Neural cell (in vitro differentiated cells): ENCODE measurements at regions not wholly inside any gene's neighbourhood (a gene's known extent, or its start where the extent isn't known, plus 50 kb on each side); places are given as distances from the start of the nearest gene placed in this dataset.

ENCODE experiments used
- H2AFZ ChIP-seq: fragments of 200-600, 300-800 bp; sonication (generic), shearing (Covaris generic); 2 replicates; pipeline ENCODE4 v1.6.0; 2014; ENCODE audit warnings: low read depth, mild to moderate bottlenecking, antibody characterized with exemption, low read length, moderate library complexity
- H3F3A ChIP-seq: fragments of 200-600 bp; shearing (Covaris generic); 2 replicates; pipeline ENCODE4 v1.6.1; 2016; ENCODE audit warnings: mild to moderate bottlenecking, moderate library complexity, mixed read lengths, antibody characterized with exemption, low read length; ENCODE audit not compliant: insufficient read depth, poor library complexity, severe bottlenecking
- H3K27ac ChIP-seq: fragments of 200-600, 300-800 bp; sonication (generic), shearing (Covaris generic); 2 replicates; pipeline ENCODE4 v1.5.1; 2014; ENCODE audit warnings: mild to moderate bottlenecking, low read length, moderate library complexity
- H3K27me3 ChIP-seq: fragments of 300-800, 200-600 bp; sonication (generic), shearing (Covaris generic); 2 replicates; pipeline ENCODE4 v1.6.0; 2014; ENCODE audit warnings: mild to moderate bottlenecking, low read depth, low read length, moderate library complexity; ENCODE audit not compliant: insufficient read depth
- H3K36me3 ChIP-seq: fragments of 300-800, 200-600 bp; sonication (generic), shearing (Covaris generic); 2 replicates; pipeline ENCODE4 v1.5.1; 2014; ENCODE audit warnings: mild to moderate bottlenecking, antibody characterized with exemption, low read length, moderate library complexity; ENCODE audit not compliant: insufficient read depth
- H3K4me2 ChIP-seq: fragments of 300-800, 200-600 bp; sonication (generic), shearing (Covaris generic); 2 replicates; pipeline ENCODE4 v1.6.0; 2014; ENCODE audit warnings: mild to moderate bottlenecking, low read length
- H3K4me3 ChIP-seq: fragments of 300-800, 200-600 bp; sonication (generic), shearing (Covaris generic); 2 replicates; pipeline ENCODE4 v1.5.1; 2014; ENCODE audit warnings: mild to moderate bottlenecking, low read length, moderate library complexity
- H3K79me2 ChIP-seq: fragments of 200-600 bp; shearing (Covaris generic); replicated peaks from 2 replicates; pipeline ENCODE4 v1.6.0; 2014; ENCODE audit warnings: mild to moderate bottlenecking, low read length, moderate library complexity; ENCODE audit not compliant: insufficient read depth
- H3K9ac ChIP-seq: fragments of 300-800, 200-600 bp; sonication (generic), shearing (Covaris generic); 2 replicates; pipeline ENCODE4 v1.6.1; 2016; ENCODE audit warnings: mild to moderate bottlenecking, low read length, mixed read lengths
- H3K9me2 ChIP-seq: fragments of 200-600 bp; shearing (Covaris generic); 2 replicates; pipeline ENCODE4 v1.6.1; 2016; ENCODE audit warnings: mild to moderate bottlenecking, low read length, mixed read lengths; ENCODE audit not compliant: insufficient read depth
- H3K9me3 ChIP-seq: fragments of 200-600, 300-800 bp; sonication (generic), shearing (Covaris generic); 2 replicates; pipeline ENCODE4 v1.6.1; 2016; ENCODE audit warnings: mild to moderate bottlenecking, mixed run types, low read length, moderate library complexity, mixed read lengths
- H4K20me1 ChIP-seq: fragments of 200-600 bp; shearing (Covaris generic); 2 replicates; pipeline ENCODE4 v1.6.1; 2016; ENCODE audit warnings: mild to moderate bottlenecking, mixed run types; ENCODE audit not compliant: insufficient read depth
- EP300 ChIP-seq: fragments of 450-650 bp; conservative IDR thresholded peaks from 2 replicates; pipeline ENCODE4 v1.6.1; 2014; ENCODE audit warnings: antibody characterized with exemption, mild to moderate bottlenecking, moderate library complexity; ENCODE audit not compliant: poor library complexity, severe bottlenecking
- EZH2 ChIP-seq: fragments of 200-600, 300-800 bp; shearing (Covaris generic), sonication (generic); IDR thresholded peaks from 2 replicates; pipeline ENCODE4 v1.6.1; 2014; ENCODE audit warnings: antibody characterized with exemption, low read length, borderline replicate concordance, mild to moderate bottlenecking; ENCODE audit not compliant: insufficient read depth, poor library complexity, severe bottlenecking
- MXI1 ChIP-seq: fragments of 450-650 bp; conservative IDR thresholded peaks from 2 replicates; pipeline ENCODE4 v1.6.1; 2014; ENCODE audit warnings: antibody characterized with exemption, mild to moderate bottlenecking; ENCODE audit not compliant: poor library complexity, severe bottlenecking
- POLR2AphosphoS5 ChIP-seq: IDR thresholded peaks from 2 replicates; pipeline ENCODE4 v1.6.1; 2012
- RAD21 ChIP-seq: fragments of 450-650 bp; conservative IDR thresholded peaks from 2 replicates; pipeline ENCODE4 v1.6.1; 2014; ENCODE audit warnings: antibody characterized with exemption, mild to moderate bottlenecking, moderate library complexity
- SMC3 ChIP-seq: fragments of 450-650 bp; conservative IDR thresholded peaks from 2 replicates; pipeline ENCODE4 v1.6.1; 2014; ENCODE audit warnings: antibody characterized with exemption, mild to moderate bottlenecking, moderate library complexity; ENCODE audit not compliant: poor library complexity
- TAF1 ChIP-seq: IDR thresholded peaks from 2 replicates; pipeline ENCODE4 v1.6.1; 2012; ENCODE audit warnings: low read depth
- TF ChIP-seq, protein P1 (sequence below): IDR thresholded peaks from 2 replicates; pipeline ENCODE4 v1.6.1; 2012; ENCODE audit warnings: borderline replicate concordance
- TF ChIP-seq, protein P2 (sequence below): fragments of 450-650 bp; IDR thresholded peaks from 2 replicates; pipeline ENCODE4 v1.5.1; 2014; ENCODE audit warnings: antibody characterized with exemption, mild to moderate bottlenecking, moderate library complexity; ENCODE audit not compliant: poor library complexity, severe bottlenecking

DNA sequence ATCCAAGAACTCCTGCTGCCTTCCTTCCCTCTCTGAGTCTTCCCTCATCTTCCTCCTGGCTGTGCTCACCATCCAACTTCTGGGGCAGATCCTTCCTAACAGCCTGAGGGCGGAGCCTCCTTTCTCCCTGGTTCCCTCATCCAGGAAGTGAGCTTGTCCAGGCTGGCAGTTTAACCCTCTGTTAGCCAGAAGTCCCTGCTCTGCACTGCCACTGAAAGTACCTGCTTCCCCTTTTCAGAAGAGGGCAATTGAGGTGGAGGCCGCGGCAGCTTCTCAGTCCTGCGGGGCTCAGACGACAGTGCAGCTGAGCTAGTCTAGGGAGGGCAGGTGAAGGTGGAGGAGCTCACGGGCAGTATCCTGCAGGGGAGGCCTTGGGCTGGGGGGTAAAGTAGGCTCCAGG lies 149.1 kb downstream of the FCRL5 start:
- H2AFZ ChIP-seq: no peak overlapping the region
- H3K9me3 ChIP-seq: no peaks in the 10 kb centered on the region
- no peak overlapping the region for H3K4me3 ChIP-seq
- H3K9me2 ChIP-seq: no peaks in the 10 kb centered on the region
- no peak overlapping the region for H3K9ac ChIP-seq
- H3K36me3 ChIP-seq: no peaks in the 10 kb centered on the region
- no peaks in the 10 kb centered on the region for H3F3A ChIP-seq
- no peak for TF ChIP-seq TAF1
- no peak for TF ChIP-seq EZH2
- TF ChIP-seq, protein P1, sequence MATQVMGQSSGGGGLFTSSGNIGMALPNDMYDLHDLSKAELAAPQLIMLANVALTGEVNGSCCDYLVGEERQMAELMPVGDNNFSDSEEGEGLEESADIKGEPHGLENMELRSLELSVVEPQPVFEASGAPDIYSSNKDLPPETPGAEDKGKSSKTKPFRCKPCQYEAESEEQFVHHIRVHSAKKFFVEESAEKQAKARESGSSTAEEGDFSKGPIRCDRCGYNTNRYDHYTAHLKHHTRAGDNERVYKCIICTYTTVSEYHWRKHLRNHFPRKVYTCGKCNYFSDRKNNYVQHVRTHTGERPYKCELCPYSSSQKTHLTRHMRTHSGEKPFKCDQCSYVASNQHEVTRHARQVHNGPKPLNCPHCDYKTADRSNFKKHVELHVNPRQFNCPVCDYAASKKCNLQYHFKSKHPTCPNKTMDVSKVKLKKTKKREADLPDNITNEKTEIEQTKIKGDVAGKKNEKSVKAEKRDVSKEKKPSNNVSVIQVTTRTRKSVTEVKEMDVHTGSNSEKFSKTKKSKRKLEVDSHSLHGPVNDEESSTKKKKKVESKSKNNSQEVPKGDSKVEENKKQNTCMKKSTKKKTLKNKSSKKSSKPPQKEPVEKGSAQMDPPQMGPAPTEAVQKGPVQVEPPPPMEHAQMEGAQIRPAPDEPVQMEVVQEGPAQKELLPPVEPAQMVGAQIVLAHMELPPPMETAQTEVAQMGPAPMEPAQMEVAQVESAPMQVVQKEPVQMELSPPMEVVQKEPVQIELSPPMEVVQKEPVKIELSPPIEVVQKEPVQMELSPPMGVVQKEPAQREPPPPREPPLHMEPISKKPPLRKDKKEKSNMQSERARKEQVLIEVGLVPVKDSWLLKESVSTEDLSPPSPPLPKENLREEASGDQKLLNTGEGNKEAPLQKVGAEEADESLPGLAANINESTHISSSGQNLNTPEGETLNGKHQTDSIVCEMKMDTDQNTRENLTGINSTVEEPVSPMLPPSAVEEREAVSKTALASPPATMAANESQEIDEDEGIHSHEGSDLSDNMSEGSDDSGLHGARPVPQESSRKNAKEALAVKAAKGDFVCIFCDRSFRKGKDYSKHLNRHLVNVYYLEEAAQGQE: no peak
- no peak for TF ChIP-seq POLR2AphosphoS5
- TF ChIP-seq, protein P2, sequence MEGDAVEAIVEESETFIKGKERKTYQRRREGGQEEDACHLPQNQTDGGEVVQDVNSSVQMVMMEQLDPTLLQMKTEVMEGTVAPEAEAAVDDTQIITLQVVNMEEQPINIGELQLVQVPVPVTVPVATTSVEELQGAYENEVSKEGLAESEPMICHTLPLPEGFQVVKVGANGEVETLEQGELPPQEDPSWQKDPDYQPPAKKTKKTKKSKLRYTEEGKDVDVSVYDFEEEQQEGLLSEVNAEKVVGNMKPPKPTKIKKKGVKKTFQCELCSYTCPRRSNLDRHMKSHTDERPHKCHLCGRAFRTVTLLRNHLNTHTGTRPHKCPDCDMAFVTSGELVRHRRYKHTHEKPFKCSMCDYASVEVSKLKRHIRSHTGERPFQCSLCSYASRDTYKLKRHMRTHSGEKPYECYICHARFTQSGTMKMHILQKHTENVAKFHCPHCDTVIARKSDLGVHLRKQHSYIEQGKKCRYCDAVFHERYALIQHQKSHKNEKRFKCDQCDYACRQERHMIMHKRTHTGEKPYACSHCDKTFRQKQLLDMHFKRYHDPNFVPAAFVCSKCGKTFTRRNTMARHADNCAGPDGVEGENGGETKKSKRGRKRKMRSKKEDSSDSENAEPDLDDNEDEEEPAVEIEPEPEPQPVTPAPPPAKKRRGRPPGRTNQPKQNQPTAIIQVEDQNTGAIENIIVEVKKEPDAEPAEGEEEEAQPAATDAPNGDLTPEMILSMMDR: no peak
- TF ChIP-seq SMC3: no peak
- no peak for TF ChIP-seq RAD21
- no peak for TF ChIP-seq EP300
- TF ChIP-seq MXI1: no peak
- no peaks in the 10 kb centered on the region for H3K27me3 ChIP-seq
- no peaks in the 10 kb centered on the region for H3K79me2 ChIP-seq
- H3K27ac ChIP-seq: no peak overlapping the region
- H4K20me1 ChIP-seq: no peaks in the 10 kb centered on the region
- no peak overlapping the region for H3K4me2 ChIP-seq

DNA sequence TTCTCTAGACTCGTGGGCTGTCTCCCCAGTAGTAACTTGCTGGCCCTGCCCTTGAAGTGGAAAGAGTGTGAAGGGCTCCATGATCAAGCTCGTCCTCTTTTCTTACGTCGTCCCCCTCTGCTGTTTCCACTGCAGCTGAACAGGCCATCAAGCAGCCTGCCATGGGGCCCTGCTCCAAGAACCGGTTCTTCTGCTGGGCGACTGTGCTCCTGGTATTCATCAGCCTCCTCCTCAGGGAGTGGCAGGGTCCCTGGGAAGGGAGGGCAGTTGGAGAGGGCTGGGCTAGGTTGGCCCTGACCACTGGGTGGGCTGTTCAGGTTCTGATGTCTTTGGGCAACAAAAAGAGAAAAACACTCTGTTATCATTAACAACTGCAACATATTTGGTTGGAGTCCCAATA lies 151.5 kb downstream of the FCRL5 start:
- Histone ChIP-seq H3K4me3 (no peak overlapping the region), H3K79me2 (no peaks in the 10 kb centered on the region), H3K36me3 (no peaks in the 10 kb centered on the region), H3K27ac (no peak overlapping the region), H3K4me2 (no peak overlapping the region), H3K27me3 (no peaks in the 10 kb centered on the region), H4K20me1 (no peaks in the 10 kb centered on the region), H3F3A (no peaks in the 10 kb centered on the region), H3K9me2 (no peaks in the 10 kb centered on the region), H2AFZ (no peak overlapping the region), H3K9ac (no peak overlapping the region), H3K9me3 (no peaks in the 10 kb centered on the region)
- TF ChIP-seq EZH2: no peak
- TF ChIP-seq RAD21: no peak
- TF ChIP-seq, protein P1: no peak
- no peak for TF ChIP-seq EP300
- no peak for TF ChIP-seq SMC3
